Stimulated activated naive CD8-positive, alpha-beta T cell treated with anti-CD3 and anti-CD28 coated beads, Interleukin-15, amount 100 ng/mL, for 72 hours (primary cell): ENCODE measurements at regions not wholly inside any gene's neighbourhood (a gene's known extent, or its start where the extent isn't known, plus 50 kb on each side); places are given as distances from the start of the nearest gene placed in this dataset.

Experiments
- ATAC-seq: fragments of 150-1000 bp; cut with Tn5 transposase; 2 replicates; pipeline ENCODE4 v1.10.0; 2021; ENCODE audit warnings: mild to moderate bottlenecking, moderate library complexity
- DNase-seq, 2 donors: peaks; one replicate each; pipeline ENCODE4 v3.0.0; 2021 to 2022
- H3K27ac Mint-ChIP-seq, 2 donors: one replicate each; pipeline ENCODE4 v1.8.0; 2022; ENCODE audit warnings: mild to moderate bottlenecking in 2 of 2, mixed read lengths in 2 of 2, moderate library complexity in 2 of 2
- H3K27me3 Mint-ChIP-seq: one replicate; pipeline ENCODE4 v1.8.0; 2022; ENCODE audit warnings: mixed read lengths
- H3K4me1 Mint-ChIP-seq: one replicate; pipeline ENCODE4 v1.8.0; 2022; ENCODE audit warnings: mild to moderate bottlenecking, mixed read lengths
- H3K4me3 Mint-ChIP-seq, 2 donors: one replicate each; pipeline ENCODE4 v1.8.0; 2022; ENCODE audit warnings: mild to moderate bottlenecking in 2 of 2, mixed read lengths in 2 of 2, moderate library complexity in 1 of 2
- H3K9me3 Mint-ChIP-seq, 2 donors: one replicate each; pipeline ENCODE4 v1.8.0; 2022; ENCODE audit warnings: mixed read lengths in 2 of 2

- no peaks in the 10 kb centered on the region for H3K9me3 Mint-ChIP-seq
- DNase-seq (no peak), ATAC-seq (no peak)
- no peaks in the 10 kb centered on the region for H3K27me3 Mint-ChIP-seq
- H3K27ac Mint-ChIP-seq, result no peak overlapping the region
- no peak overlapping the region for H3K4me3 Mint-ChIP-seq
- H3K4me1 Mint-ChIP-seq, result no peaks in the 10 kb centered on the region
These were observed 1703.8 kb downstream of the MAT2B start for GRCh38 chr5:165209101-165209727.

GRCh38 chr5:165224366-165225045, 1719.1 kb downstream of the MAT2B start:
- ATAC-seq (no peak), DNase-seq (no peak)
- Mint-ChIP-seq H3K9me3 (peaks cover 0 to 10% of the 10 kb centered on the region in 2 donors), H3K4me1 (no peaks in the 10 kb centered on the region), H3K4me3 (no peak overlapping the region), H3K27me3 (no peaks in the 10 kb centered on the region), H3K27ac (no peak overlapping the region)

GRCh38 chr5:165227515-165227914, 1722.1 kb downstream of the MAT2B start:
- Mint-ChIP-seq H3K27me3 (no peaks in the 10 kb centered on the region), H3K27ac (no peak overlapping the region), H3K9me3 (peaks cover 0 to 10% of the 10 kb centered on the region in 2 donors), H3K4me1 (no peaks in the 10 kb centered on the region), H3K4me3 (no peak overlapping the region)
- no peak for DNase-seq
- no peak for ATAC-seq

- H3K27me3 Mint-ChIP-seq, result no peaks in the 10 kb centered on the region
- ATAC-seq, result no peak
- no peak overlapping the region for H3K4me3 Mint-ChIP-seq
- no peaks in the 10 kb centered on the region for H3K4me1 Mint-ChIP-seq
- no peak for DNase-seq
- no peak overlapping the region for H3K27ac Mint-ChIP-seq
- peaks cover 0 to 5% of the 10 kb centered on the region in 2 donors for H3K9me3 Mint-ChIP-seq
These were observed 1722.8 kb downstream of the MAT2B start for GRCh38 chr5:165228184-165228583.

- no peak overlapping the region for H3K4me3 Mint-ChIP-seq
- no peak for ATAC-seq
- H3K27ac Mint-ChIP-seq, result no peak overlapping the region
- peaks cover 0 to 5% of the 10 kb centered on the region in 2 donors for H3K9me3 Mint-ChIP-seq
- H3K4me1 Mint-ChIP-seq, result no peaks in the 10 kb centered on the region
- H3K27me3 Mint-ChIP-seq, result no peaks in the 10 kb centered on the region
- DNase-seq, result no peak
These were observed 1726.5 kb downstream of the MAT2B start for GRCh38 chr5:165231821-165232508.

GRCh38 chr5:165232509-165233028, 1727.2 kb downstream of the MAT2B start:
- no peaks in the 10 kb centered on the region for H3K4me1 Mint-ChIP-seq
- no peaks in the 10 kb centered on the region for H3K27me3 Mint-ChIP-seq
- H3K4me3 Mint-ChIP-seq, result no peak overlapping the region
- peaks cover 0 to 5% of the 10 kb centered on the region in 2 donors for H3K9me3 Mint-ChIP-seq
- no peak overlapping the region for H3K27ac Mint-ChIP-seq
- no peak for DNase-seq
- ATAC-seq, result no peak

- Mint-ChIP-seq H3K4me3 (no peak overlapping the region), H3K9me3 (no peaks in the 10 kb centered on the region), H3K27me3 (no peaks in the 10 kb centered on the region), H3K27ac (no peak overlapping the region), H3K4me1 (no peaks in the 10 kb centered on the region)
- DNase-seq (no peak), ATAC-seq (no peak)
These were observed 1736.4 kb downstream of the MAT2B start for GRCh38 chr5:165241811-165242210.

- ATAC-seq (no peak), DNase-seq (no peak)
- no peak overlapping the region for H3K4me3 Mint-ChIP-seq
- no peaks in the 10 kb centered on the region for H3K27me3 Mint-ChIP-seq
- no peak overlapping the region for H3K27ac Mint-ChIP-seq
- H3K9me3 Mint-ChIP-seq, result no peaks in the 10 kb centered on the region
- no peaks in the 10 kb centered on the region for H3K4me1 Mint-ChIP-seq
These were observed 1737.2 kb downstream of the MAT2B start for GRCh38 chr5:165242646-165243045.

GRCh38 chr5:165244407-165244806, 1739.0 kb downstream of the MAT2B start:
- H3K4me3 Mint-ChIP-seq, result no peak overlapping the region
- ATAC-seq, result no peak
- no peaks in the 10 kb centered on the region for H3K27me3 Mint-ChIP-seq
- H3K4me1 Mint-ChIP-seq, result no peaks in the 10 kb centered on the region
- DNase-seq, result no peak
- no peak overlapping the region for H3K27ac Mint-ChIP-seq
- H3K9me3 Mint-ChIP-seq, result no peaks in the 10 kb centered on the region

GRCh38 chr5:165258197-165258771, 1752.9 kb downstream of the MAT2B start:
- Mint-ChIP-seq H3K4me3 (no peak overlapping the region), H3K4me1 (no peaks in the 10 kb centered on the region), H3K27me3 (no peaks in the 10 kb centered on the region), H3K9me3 (peaks cover 0 to 9% of the 10 kb centered on the region in 2 donors), H3K27ac (no peak overlapping the region)
- ATAC-seq (no peak), DNase-seq (no peak)

GRCh38 chr5:165260426-165260825, 1755.0 kb downstream of the MAT2B start:
- H3K9me3 Mint-ChIP-seq, result peaks cover 0 to 9% of the 10 kb centered on the region in 2 donors
- no peaks in the 10 kb centered on the region for H3K27me3 Mint-ChIP-seq
- no peak for ATAC-seq
- no peak overlapping the region for H3K27ac Mint-ChIP-seq
- H3K4me3 Mint-ChIP-seq, result no peak overlapping the region
- no peaks in the 10 kb centered on the region for H3K4me1 Mint-ChIP-seq
- no peak for DNase-seq

GRCh38 chr5:165263536-165263935, 1758.1 kb downstream of the MAT2B start:
- DNase-seq, result no peak
- no peak overlapping the region for H3K27ac Mint-ChIP-seq
- no peaks in the 10 kb centered on the region for H3K4me1 Mint-ChIP-seq
- no peaks in the 10 kb centered on the region for H3K27me3 Mint-ChIP-seq
- ATAC-seq, result no peak
- no peak overlapping the region for H3K4me3 Mint-ChIP-seq
- peaks cover under 1 to 5% of the 10 kb centered on the region in 2 donors for H3K9me3 Mint-ChIP-seq

GRCh38 chr5:165266939-165267338, 1761.5 kb downstream of the MAT2B start:
- Mint-ChIP-seq H3K27ac (no peak overlapping the region), H3K4me1 (no peaks in the 10 kb centered on the region), H3K9me3 (peaks cover 0 to 5% of the 10 kb centered on the region in 2 donors), H3K27me3 (no peaks in the 10 kb centered on the region), H3K4me3 (no peak overlapping the region)
- ATAC-seq (no peak), DNase-seq (no peak)

GRCh38 chr5:165272436-165272835, 1767.0 kb downstream of the MAT2B start:
- ATAC-seq (no peak), DNase-seq (no peak)
- peaks cover 7 to 14% of the 10 kb centered on the region in 2 donors for H3K9me3 Mint-ChIP-seq
- no peaks in the 10 kb centered on the region for H3K4me1 Mint-ChIP-seq
- no peak overlapping the region for H3K27ac Mint-ChIP-seq
- no peaks in the 10 kb centered on the region for H3K27me3 Mint-ChIP-seq
- no peak overlapping the region for H3K4me3 Mint-ChIP-seq

- H3K27me3 Mint-ChIP-seq, result no peaks in the 10 kb centered on the region
- H3K9me3 Mint-ChIP-seq, result peaks cover 7 to 13% of the 10 kb centered on the region in 2 donors
- H3K4me3 Mint-ChIP-seq, result no peak overlapping the region
- H3K27ac Mint-ChIP-seq, result no peak overlapping the region
- H3K4me1 Mint-ChIP-seq, result no peaks in the 10 kb centered on the region
- no peak for ATAC-seq
- DNase-seq, result no peak
These were observed 1772.2 kb downstream of the MAT2B start for GRCh38 chr5:165277661-165278060.

GRCh38 chr5:165282491-165282890, 1777.1 kb downstream of the MAT2B start:
- Mint-ChIP-seq H3K4me1 (no peaks in the 10 kb centered on the region), H3K27me3 (no peaks in the 10 kb centered on the region), H3K9me3 (peaks cover 0 to 8% of the 10 kb centered on the region in 2 donors), H3K27ac (no peak overlapping the region), H3K4me3 (no peak overlapping the region)
- ATAC-seq (no peak), DNase-seq (no peak)
